NOMO-1 (cell line): ENCODE measurements at regions not wholly inside any gene's neighbourhood (a gene's known extent, or its start where the extent isn't known, plus 50 kb on each side); places are given as distances from the start of the nearest gene placed in this dataset.
A peak's percentile ranks its signal among the peaks of the same experiment; 100 is the strongest.

Source experiments
- DNase-seq, 2 experiments: peaks; one replicate each; lab custom pipeline; 2025; ENCODE audit not compliant: unreplicated experiment in 2 of 2; lab: John Stamatoyannopoulos, UW

DNA sequence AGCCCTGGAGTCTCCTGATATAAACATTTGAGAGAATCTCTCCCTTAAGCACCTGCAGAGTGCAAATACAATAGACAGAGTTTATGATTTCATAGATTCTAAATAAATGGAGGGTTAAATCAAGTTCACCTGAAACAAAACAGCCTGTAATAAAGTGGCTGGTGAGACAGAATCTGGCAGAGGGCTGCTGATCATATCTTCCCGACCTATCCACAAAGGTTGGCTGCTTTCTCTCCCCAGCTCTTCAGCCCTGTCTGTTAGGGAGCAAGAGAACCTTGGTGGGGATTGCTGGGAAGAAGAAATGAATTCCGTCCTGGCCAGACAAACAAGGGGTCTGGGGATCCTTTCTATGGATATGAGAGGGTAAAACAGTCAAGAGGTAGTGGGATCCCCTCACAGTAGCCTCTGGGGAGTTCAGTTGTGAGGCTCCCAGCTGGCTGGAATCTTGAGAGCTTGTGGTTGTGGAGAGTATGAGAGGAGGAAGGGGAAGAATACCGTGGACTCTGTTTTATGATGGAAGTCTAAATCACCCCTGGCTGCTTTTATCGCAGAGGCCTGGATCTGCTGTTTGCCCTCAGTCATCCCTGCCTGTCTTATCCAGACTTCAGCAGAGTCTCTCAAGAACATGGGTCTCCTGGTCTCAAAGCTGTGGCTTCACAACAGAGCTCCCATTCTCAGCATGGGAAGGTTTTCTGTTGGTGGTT lies 451.3 kb downstream of the NTRK3 start:
- no peak for DNase-seq

DNA sequence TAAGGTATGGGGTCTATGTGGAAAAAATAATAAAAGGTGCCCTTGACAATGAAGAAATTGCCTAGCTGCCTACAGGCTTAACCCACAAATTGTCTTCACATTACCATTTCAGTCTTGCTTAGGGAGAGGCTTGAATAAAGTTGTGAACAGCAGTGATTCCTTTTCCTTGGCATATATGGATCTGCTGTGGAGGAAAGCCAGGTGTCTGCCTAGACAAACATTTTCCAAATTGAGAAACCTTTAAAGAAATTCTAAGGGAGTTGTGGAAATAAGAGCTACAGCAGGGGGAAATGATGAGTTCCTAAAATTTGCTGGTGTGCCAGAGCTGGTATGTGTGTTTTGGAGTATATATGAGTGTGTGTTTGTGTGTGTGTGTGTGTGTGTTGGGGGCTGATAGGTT lies 452.1 kb downstream of the NTRK3 start:
- no peak for DNase-seq

DNA sequence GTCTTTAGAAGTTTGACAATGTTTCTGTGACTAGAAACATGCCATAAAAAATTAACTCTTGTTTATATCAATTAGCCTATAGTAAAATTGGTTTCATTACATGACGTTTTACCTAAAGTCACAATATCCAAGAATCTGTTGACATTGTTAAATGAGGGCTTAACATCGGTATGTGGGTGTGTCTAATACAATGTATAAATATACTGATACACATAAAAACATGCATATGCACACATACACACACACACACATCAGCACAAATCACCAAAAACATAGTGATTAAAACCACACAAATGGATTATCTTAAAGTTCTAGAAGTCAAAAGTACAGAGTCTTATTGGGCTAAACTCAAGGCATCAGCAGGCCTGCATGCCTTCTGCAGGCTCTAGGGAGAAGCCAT lies 456.7 kb downstream of the NTRK3 start:
- DNase-seq = no peak

DNA sequence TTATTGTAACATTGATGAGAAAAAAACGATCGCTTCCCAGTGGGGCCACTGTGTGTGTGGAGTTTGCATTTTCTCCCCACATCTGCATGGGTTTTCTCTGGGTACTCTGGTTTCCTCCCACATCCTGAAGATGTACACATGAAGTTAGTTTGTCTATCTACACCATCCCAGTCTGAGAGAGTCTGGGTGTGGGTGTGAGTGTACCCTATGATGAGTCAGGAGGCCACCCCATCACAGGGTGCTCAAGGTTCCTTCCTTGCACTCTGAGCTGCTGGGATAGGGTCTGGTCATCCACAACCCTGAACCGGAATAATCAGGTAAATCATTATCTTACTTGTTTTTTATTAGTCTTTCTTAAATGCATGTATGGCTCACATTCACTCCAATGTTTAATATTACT lies 457.1 kb downstream of the NTRK3 start:
- DNase-seq = no peak

DNA sequence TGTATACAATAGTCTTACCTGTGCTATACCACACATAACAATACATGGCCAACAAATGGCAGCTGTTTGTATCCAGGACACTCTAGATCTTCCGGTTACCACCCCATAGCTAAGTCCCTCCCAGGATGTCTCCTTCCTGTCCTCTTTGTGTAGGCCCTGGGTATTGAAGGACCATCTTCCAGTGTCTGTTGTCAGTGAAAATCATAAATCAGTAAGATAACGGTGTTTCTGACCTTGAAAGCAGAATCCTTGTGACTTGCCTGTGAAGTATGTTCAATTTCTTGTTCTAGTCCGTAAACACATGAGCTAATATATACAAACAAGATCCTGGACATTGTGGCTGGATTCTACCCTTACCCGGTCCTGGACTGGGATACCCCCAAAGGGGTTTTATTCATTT lies 462.8 kb downstream of the NTRK3 start:
- no peak for DNase-seq

DNA sequence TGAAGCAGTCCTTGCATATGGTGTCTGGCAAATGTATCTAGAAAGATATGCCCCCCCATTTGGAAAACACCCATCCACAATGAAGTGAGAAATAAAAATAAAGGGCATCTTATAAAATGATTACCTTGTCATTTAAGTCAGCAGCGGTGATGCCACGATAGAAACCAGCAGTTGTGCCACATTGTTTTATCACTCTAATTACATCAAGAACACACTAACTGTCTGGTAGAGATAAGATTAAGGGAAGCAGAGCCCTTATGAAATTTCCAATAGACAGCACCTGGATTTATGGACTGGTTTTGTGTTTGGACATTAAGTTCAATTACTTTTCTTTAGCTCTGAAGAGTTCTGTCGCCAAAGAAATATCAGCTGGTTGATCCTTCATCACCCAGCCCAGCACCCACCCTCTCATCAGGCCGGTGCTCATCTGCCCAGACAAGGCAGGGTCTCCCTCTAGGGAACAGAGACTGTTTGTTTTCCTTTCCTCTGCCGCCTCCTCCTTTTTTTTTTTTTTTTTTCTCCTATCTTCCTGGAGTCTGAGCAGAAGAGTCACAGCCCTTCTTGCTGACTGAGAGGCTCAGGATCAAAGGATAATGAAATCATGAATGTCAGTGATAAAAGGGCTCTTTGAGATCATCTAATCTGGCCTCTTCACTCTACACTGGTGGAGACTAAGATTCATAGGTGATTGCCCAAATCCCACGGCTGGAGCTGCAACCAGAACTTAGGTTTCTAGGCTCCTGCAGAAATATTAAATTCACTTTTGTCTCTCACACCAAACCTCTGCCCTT lies 464.1 kb downstream of the NTRK3 start:
- DNase-seq = no peak

DNA sequence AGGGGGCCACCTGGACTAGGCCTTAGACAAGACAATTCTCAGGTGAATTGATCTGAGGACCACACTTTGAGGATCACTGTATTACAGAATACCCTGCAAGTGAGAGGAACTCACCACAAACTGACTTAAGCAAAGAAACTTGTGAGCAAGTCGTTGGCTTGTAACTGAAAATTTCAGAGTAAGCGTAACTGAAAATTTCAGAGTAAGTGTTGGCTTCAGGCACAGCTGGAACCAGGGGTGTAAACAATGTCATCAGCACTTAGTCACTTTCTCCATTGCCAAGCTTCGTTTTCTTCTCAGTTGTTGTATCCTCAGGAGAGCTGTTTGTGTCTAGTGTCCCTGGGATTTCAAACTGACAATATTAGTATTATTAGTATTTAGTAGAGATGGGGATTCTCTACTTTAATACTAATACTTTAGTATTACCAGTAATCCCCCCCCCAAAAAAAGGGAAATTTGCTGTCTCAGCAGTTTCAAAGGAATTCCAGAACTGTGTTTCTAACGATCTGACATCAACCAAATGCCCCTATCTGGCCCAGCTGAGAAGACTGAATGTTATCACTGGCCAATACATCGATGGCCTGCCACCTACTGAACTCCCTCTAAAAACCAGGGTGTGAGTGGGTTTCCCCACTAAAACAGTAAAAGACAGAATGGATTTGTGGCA lies 474.4 kb downstream of the NTRK3 start:
- DNase-seq = no peak

DNA sequence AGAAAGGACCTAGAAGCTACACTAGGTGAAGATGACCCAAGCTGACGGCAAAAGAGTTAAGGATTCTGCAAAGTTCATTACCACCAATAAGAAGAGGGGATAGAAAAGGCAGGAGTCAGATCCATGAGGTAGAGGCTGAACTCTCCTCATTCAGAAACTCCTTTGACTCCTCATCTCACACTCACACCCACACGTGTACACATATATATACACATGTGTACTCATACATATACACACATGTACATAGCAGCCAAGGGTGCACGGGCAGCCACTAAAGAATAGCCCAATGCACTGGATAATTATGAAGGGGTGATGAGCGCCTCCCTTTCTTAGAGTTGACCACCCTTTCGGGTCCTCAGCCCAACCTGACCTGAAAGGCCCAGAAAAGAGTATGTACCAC lies 476.8 kb downstream of the NTRK3 start:
- DNase-seq = no peak

DNA sequence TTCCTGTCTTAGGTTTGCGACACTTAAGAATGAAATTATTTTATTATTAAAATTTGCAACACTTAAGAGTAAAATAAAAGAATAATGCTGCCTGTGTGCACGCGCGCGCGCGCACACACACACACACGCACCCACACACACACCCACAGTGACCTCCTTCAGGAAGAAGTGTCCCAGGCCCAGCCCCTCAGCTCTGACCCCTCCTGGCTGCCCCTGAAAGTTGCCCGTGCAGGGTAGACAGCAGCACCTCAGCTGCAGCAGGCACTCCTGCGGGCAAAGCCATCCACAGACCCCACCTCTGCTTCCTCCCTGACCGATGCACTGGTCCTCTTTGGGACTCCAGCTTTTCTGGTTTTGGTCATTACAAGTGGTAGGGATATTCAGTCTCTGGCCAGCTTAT lies 478.2 kb downstream of the NTRK3 start:
- no peak for DNase-seq

DNA sequence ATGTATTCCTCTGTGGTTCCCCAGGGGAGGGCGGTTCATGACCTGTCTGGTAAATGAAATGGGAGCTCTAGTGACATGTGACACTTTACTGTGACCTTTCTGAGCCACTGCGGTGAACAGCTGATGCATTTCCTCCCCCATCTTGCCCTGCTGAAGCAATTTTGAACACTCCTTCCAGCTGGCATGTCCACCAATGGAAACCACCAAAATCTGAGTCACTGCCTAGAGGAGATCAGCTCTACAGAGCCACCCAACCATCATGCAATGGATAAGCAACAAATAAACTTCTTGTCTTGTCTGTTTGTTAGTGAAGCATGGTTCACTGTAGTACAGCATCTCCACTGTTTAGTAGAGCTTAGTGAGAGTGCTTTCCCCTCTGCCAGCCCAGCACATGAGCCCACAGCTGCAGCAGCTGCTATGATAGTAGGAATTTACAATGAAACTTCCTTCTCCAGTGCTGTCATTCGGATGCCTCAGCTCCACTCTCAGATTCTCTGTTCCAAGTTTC lies 479.4 kb downstream of the NTRK3 start:
- DNase-seq = no peak

DNA sequence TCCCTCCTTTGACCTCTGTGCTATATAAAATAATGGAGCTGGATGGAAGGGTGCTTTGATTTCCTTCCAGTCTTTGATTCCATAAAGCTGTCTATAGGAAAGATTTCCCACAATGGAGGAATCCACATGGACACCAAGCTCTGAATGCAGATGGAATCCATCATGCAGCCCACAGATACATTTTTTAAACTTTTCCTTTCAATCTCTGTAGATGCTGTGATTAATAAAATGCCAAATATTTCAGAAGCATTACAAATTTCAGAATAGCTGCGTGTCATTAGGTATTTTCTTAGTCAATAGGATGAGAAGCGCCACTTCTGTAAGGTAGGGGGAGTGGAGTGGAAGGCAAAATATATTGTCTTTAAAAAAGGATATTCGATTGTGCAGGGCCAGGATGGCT lies 489.0 kb downstream of the NTRK3 start:
- DNase-seq = no peak

DNA sequence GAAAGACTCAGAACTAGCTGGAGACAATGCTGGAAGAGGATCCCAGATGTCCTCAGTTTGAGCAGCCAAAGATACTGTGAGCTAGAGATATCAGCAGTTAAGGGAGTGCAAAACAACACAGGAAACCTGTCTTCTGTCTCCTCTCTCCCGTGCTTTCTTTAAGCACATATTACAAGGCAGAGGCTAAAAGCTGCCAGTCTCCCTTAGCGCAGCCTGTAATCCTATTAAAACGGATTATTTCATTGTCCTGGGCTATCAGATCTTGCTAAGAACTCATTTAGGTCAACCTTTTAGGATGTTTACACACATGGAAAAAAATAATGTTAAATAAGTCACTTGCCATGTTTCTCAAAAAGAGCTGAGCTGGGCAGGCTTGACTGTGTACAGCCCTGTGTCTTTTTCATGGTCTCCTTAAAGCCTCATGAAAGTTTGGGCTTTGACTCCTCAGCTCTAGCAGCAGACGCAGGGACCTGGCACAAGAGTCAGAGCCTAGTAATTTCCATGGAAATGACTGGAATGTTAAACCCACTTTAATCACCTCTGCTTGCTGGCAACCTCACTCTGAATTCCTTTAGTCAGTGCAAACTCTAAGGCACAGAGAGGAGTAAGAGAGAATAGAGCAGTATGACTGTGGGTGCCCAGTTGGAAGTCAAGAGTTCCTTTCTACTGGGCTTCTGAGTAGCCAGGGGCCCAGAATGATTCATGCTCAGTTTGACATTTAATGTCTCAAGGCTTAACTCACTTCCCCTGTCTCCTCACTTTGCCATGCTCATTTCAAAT lies 491.9 kb downstream of the NTRK3 start:
- peak; percentile 27 to 47 for DNase-seq

DNA sequence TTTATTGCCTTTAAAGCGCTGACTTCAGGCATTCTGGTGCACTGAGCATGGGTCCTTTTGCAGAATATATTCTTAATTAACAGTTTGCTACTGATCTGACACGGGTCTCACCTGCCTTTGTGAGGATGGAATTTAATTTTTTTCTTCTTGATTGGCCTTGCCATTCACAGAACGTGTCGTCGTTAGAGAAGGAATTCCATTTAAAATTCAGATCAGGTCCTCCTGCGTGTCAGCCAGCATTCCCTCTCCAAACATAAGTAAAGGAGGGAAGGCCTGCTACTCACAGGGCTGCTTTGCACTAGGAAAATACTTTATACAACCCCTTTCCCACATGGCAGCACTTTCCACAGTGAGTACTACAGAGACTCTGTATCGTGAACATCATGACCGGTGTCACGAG lies 492.7 kb downstream of the NTRK3 start:
- DNase-seq = no peak

DNA sequence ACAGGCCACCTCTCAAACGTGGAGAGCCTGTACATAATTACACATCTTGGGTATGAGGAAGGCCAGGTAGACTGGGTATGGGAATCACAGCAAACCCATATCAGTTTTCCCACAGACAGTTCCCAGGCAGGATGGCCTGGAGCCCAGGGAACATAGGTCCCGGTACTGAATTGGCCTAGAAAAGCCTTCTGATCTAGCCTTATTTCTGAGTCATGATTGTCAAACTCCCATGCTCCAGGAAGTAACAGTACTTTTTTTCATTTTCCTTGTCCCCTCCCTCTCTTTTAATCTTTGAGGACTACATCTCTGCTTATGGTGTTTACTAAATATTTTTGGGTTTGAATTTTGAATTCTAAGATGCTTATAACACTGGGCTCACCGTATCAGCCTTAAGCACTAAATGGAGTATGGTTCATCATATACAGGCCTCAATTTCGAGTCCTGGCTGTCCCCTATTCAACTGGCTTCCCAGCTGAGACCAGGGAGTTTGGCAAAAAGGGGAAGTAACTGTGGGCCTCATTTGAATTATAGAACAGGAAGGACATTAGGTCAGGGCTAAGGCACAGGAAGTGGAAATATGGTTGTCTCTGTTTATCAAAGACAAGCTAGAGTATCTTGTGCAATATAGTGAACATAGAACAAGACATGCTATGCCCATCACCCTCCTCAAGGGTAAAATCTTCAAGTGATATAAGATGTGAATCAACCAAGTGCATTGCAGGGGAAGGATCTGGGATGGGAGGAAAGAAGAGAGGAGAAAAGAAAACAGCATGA lies 494.6 kb downstream of the NTRK3 start:
- peak; percentile 95 to 99 for DNase-seq

DNA sequence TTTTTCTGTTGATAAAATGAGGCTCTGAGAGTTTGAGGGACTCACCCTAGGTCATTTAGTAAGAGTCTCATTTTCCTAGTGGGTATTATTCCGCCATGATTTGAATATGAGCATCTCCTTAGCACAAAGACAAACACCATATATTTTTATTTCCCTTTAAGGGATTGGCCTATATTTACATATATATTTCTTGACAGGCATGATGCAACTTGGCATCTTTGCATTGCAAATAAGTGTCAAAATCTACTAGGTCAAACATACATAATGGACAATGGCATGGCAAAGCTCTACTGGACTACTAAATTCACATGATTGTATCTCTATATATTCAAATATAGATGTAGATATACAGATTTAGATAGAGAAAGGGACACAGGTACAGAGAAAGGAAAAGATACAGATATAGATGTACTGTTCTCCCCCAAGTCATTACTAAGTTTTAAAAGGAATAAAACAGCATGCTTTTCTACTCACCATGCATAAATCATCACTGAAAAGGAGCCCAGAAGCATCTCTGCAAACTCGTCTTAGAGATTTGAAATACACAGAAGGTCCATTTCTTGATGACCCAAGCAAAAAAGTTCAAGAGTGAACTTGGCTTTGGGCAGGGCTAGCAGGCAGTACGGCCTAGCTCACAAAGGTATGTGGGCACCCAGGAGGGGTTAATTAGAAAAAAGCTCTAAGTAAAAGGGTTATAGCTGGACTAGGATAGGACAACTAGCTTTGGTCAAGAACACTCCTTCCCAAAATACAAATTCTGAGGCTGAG lies 495.8 kb downstream of the NTRK3 start:
- no peak for DNase-seq

DNA sequence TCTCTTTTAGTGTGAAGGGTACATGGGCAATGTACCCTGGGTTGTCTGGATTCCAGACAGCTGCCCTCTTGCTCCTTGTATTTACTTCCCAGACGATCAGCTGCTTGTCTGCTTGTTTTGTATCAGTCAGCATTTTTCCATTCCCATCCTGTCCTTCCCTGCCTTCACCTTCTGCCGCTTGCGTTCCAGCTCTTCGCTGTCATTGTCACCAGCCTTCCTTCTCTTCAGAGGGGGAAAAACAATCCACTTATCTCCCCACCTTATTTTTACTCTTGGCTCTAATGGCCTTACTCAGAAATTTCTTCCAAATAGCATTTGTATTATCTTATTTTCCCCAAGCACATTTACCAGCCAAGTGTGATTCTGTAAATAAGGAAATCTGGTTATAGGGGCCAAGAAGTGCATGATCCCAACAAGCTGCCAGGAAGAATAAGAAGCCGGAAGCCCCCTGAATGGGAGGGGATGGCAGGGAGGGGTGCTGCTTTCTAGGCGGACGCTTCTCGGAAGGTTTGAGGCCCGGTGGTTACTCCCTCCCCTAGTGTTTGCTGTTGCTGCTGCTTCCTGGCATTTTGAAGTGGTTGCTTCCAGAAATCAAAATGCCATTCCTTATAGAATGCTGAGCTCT lies 497.6 kb downstream of the NTRK3 start:
- no peak for DNase-seq

DNA sequence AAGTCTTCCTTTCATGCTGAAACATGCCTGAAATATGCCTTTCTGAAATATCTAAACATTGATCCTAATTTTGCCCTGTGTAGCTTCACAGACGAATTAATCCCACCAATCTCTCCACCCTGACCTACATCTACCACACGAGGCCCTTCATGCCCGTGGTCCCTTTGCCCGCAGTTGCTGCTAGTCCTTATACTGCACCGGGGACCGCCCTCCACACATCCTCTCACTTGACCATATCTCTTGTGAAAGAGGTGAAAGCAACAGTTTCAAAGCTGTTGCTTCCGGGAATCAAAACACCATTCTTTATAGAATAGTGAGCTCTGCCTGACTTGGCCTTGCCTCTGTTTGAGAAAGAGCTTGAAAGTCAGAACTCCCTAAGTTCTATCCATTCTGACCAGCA lies 499.5 kb downstream of the NTRK3 start:
- peak; percentile 64 to 74 for DNase-seq

DNA sequence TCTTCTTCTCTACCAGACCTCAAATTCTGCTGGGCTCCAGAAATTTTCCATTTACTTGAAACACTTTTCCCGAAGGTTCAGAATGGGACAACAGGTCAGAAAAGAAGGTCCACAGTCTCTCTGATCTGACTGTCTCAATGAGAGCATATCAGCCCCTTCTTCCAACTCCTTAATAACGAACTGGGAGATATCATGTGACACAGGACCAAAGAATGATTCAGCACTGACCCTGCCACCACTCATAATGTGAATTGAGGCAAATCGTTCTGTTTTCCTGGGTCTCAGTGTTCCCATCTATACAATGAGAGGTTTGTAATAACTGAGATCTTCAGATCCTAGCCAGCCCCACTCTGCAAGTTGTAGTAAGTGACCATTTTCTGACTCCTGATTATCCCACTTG lies 500.5 kb downstream of the NTRK3 start:
- DNase-seq = no peak

DNA sequence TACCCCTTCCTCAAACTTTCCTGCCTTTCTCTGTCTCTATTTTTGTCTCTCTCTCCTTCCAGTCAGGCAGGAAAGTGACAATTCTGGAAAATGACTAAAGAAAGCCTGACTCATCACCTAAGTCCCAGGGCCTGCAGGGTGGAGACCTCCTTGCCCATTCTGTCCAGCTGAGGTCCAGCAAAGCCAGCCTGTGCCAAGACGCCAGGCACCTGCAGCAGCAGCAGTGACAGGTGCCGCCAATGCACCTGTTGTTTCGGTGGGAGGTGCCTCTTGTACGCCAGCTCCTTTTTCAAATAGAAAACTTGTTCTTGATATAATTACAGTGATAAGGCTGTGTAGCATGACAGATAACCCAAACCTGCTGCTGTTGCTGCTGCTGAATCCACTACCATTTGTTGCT lies 501.3 kb downstream of the NTRK3 start:
- DNase-seq = no peak
